IPS DF 4.7 (cell line): ENCODE measurements at regions not wholly inside any gene's neighbourhood (a gene's known extent, or its start where the extent isn't known, plus 50 kb on each side); places are given as distances from the start of the nearest gene placed in this dataset.
"Not testable (repeated sequence)": the region's sequence is repeated elsewhere in the genome, so short reads cannot be mapped to it uniquely, and the experiment has no call there.

Experiments
- DNase-seq: peaks from one replicate; pipeline ENCODE4 v3.0.0-alpha.2; 2013; ENCODE audit warnings: low spot score; ENCODE audit errors: extremely low read depth

- no peak for DNase-seq
These were observed 446.4 kb upstream of the NRG3 start for GRCh38 chr10:81428456-81429134.

GRCh38 chr10:81439445-81439844, 435.5 kb upstream of the NRG3 start:
- no peak for DNase-seq

GRCh38 chr10:81441624-81442023, 433.4 kb upstream of the NRG3 start:
- DNase-seq = not testable (repeated sequence)

GRCh38 chr10:81444242-81444929, 430.6 kb upstream of the NRG3 start:
- DNase-seq = no peak

- no peak for DNase-seq
These were observed 424.3 kb upstream of the NRG3 start for GRCh38 chr10:81450651-81451050.

- no peak for DNase-seq
These were observed 402.0 kb upstream of the NRG3 start for GRCh38 chr10:81472927-81473470.

- no peak for DNase-seq
These were observed 401.2 kb upstream of the NRG3 start for GRCh38 chr10:81473755-81474154.

GRCh38 chr10:81479316-81479715, 395.7 kb upstream of the NRG3 start:
- DNase-seq = peak; percentile 9

- no peak for DNase-seq
These were observed 378.4 kb upstream of the NRG3 start for GRCh38 chr10:81496626-81497025.

- no peak for DNase-seq
These were observed 376.9 kb upstream of the NRG3 start for GRCh38 chr10:81498011-81498551.

- DNase-seq = no peak
These were observed 372.2 kb upstream of the NRG3 start for GRCh38 chr10:81502677-81503359.

GRCh38 chr10:81505777-81506176, 369.2 kb upstream of the NRG3 start:
- not testable (repeated sequence) for DNase-seq

GRCh38 chr10:81514811-81515210, 360.2 kb upstream of the NRG3 start:
- DNase-seq = no peak

- DNase-seq = no peak
These were observed 354.3 kb upstream of the NRG3 start for GRCh38 chr10:81520688-81521087.

GRCh38 chr10:81524467-81524866, 350.5 kb upstream of the NRG3 start:
- DNase-seq = no peak

- DNase-seq = no peak
These were observed 342.6 kb upstream of the NRG3 start for GRCh38 chr10:81532403-81532802.

GRCh38 chr10:81534991-81535390, 340.0 kb upstream of the NRG3 start:
- no peak for DNase-seq

- no peak for DNase-seq
These were observed 333.5 kb upstream of the NRG3 start for GRCh38 chr10:81541517-81541916.

GRCh38 chr10:81546243-81546642, 328.8 kb upstream of the NRG3 start:
- no peak for DNase-seq

GRCh38 chr10:81548160-81548559, 326.8 kb upstream of the NRG3 start:
- DNase-seq = no peak

GRCh38 chr10:81564143-81564542, 310.9 kb upstream of the NRG3 start:
- DNase-seq = no peak

- no peak for DNase-seq
These were observed 305.5 kb upstream of the NRG3 start for GRCh38 chr10:81569488-81569887.
